ENCODE measurements at regions not wholly inside any gene's neighbourhood (a gene's known extent, or its start where the extent isn't known, plus 50 kb on each side); places are given as distances from the start of the nearest gene placed in this dataset.

DNA sequence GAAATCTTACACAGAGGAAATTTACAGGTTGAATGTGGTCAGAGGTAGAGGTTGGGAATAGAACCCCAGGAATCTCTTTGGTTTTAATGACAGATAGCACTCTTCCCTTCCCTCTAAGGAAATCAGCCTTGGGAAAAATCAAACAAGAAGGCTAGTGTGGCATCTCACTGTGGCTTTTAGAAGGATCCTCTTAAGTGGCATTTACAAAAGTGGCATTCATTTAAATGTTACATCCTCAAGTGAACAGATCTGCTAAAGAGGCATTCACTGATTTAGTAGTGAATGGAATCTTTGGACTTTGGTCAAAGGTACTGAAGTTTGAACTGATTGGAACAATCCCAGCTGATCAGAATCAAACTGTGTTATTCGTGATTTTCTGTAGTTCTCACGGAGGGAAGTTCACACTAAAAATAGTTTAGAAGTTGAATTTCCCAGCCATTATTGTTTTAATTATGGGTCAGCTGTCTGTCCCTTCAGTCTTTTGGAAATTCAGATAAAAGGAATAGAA is 136.5 kb upstream of the FN1 start:
- H3K4me3 ChIP-seq = no peak overlapping the region
- no peak overlapping the region for H3K27ac ChIP-seq
- H3K4me1 ChIP-seq = no peaks in the 10 kb centered on the region
- TF ChIP-seq, protein P1, sequence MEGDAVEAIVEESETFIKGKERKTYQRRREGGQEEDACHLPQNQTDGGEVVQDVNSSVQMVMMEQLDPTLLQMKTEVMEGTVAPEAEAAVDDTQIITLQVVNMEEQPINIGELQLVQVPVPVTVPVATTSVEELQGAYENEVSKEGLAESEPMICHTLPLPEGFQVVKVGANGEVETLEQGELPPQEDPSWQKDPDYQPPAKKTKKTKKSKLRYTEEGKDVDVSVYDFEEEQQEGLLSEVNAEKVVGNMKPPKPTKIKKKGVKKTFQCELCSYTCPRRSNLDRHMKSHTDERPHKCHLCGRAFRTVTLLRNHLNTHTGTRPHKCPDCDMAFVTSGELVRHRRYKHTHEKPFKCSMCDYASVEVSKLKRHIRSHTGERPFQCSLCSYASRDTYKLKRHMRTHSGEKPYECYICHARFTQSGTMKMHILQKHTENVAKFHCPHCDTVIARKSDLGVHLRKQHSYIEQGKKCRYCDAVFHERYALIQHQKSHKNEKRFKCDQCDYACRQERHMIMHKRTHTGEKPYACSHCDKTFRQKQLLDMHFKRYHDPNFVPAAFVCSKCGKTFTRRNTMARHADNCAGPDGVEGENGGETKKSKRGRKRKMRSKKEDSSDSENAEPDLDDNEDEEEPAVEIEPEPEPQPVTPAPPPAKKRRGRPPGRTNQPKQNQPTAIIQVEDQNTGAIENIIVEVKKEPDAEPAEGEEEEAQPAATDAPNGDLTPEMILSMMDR (IDR thresholded peaks at IDR 0.05) = no peak
- TF ChIP-seq POLR2AphosphoS5 (IDR thresholded peaks at IDR 0.05) (no peak), POLR2A (IDR thresholded peaks at IDR 0.05) (no peak)
- no peaks in the 10 kb centered on the region for H3K9me3 ChIP-seq
- intact Hi-C loops (cut with DNase I; ENCODE audit: low total_unique reads) = no loop called here
- no peaks in the 10 kb centered on the region for H3K27me3 ChIP-seq
- H3K36me3 ChIP-seq = no peaks in the 10 kb centered on the region
- no peak for DNase-seq (ENCODE audit: low spot score in 2 of 2)

DNA sequence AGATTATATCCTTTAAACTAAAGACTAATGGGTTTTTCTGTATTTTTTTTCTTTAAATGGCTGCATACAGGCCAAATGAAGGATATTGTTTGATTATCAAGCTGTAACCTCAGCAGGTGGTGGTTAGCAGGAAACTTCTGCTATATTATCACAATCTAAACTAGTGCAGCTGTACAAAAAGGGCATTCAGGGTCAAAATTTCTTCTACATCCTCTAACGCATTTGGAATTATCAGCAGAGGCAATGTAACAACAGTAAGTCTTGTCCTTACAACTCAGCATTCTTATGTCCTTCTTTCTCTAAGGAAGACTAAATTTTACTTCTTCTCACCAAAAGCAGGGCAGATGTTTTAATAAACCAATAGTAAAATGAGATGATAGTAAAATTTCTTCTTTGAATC is 135.8 kb upstream of the FN1 start:
- H3K4me3 ChIP-seq = no peak overlapping the region
- H3K9me3 ChIP-seq = no peaks in the 10 kb centered on the region
- no peak for DNase-seq (ENCODE audit: low spot score in 2 of 2)
- H3K27ac ChIP-seq = no peak overlapping the region
- no peak for TF ChIP-seq POLR2A (IDR thresholded peaks at IDR 0.05)
- TF ChIP-seq POLR2AphosphoS5 (IDR thresholded peaks at IDR 0.05) = no peak
- TF ChIP-seq, protein P1 (IDR thresholded peaks at IDR 0.05) = no peak
- intact Hi-C loops (cut with DNase I; ENCODE audit: low total_unique reads) = no loop called here
- H3K4me1 ChIP-seq = no peaks in the 10 kb centered on the region
- H3K36me3 ChIP-seq = no peaks in the 10 kb centered on the region
- H3K27me3 ChIP-seq = no peaks in the 10 kb centered on the region

DNA sequence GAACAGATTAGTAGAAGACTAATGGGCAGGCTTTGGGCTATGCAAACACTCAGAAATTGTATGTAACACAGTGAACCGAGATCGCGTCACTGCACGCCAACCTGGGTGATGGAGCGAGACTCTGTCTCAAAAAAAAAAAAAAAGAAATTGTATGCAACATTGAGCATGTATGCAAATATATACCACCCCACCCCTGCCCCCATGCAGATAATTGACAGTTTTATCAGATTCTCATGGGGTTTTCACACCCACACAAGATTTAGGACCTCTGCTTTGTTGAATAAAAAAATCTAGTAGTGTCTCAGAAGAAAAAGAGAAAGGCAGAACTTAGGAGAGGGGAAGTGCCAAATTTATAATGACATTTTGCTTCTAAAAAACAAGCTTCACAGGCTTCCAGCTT is 131.6 kb upstream of the FN1 start:
- no peaks in the 10 kb centered on the region for H3K9me3 ChIP-seq
- intact Hi-C loops (cut with DNase I; ENCODE audit: low total_unique reads) = no loop called here
- no peak overlapping the region for H3K27ac ChIP-seq
- H3K36me3 ChIP-seq = no peaks in the 10 kb centered on the region
- H3K4me3 ChIP-seq = no peak overlapping the region
- no peak for DNase-seq (ENCODE audit: low spot score in 2 of 2)
- no peaks in the 10 kb centered on the region for H3K4me1 ChIP-seq
- TF ChIP-seq, protein P1 (IDR thresholded peaks at IDR 0.05) = no peak
- no peak for TF ChIP-seq POLR2A (IDR thresholded peaks at IDR 0.05)
- TF ChIP-seq POLR2AphosphoS5 (IDR thresholded peaks at IDR 0.05) = no peak
- H3K27me3 ChIP-seq = no peaks in the 10 kb centered on the region

DNA sequence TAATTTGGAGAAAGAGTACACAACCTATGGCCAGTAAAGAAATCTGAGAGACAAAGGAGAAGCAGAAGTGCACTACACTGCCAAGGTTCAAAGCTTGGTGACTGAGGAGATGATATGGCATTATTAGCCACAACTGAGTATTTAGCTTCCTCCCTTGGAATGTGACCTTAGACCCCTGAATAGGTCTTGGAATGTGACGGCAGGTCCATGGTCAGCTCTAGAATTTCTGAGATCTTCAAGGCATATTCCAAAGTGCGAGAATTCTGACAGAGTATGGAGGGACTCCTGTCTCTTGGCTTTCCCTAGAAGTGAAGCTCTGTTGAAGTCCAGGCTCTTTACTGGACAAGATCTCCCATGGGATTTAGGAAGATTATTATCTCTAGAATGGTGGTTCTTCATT is 130.0 kb upstream of the FN1 start:
- Histone ChIP-seq H3K4me1 (no peaks in the 10 kb centered on the region), H3K27me3 (no peaks in the 10 kb centered on the region), H3K4me3 (no peak overlapping the region), H3K36me3 (no peaks in the 10 kb centered on the region), H3K27ac (no peak overlapping the region), H3K9me3 (no peaks in the 10 kb centered on the region)
- TF ChIP-seq, protein P1 (IDR thresholded peaks at IDR 0.05) = no peak
- TF ChIP-seq POLR2AphosphoS5 (IDR thresholded peaks at IDR 0.05) (no peak), POLR2A (IDR thresholded peaks at IDR 0.05) (no peak)
- intact Hi-C loops (cut with DNase I; ENCODE audit: low total_unique reads) = no loop called here
- DNase-seq (ENCODE audit: low spot score in 2 of 2) = no peak

DNA sequence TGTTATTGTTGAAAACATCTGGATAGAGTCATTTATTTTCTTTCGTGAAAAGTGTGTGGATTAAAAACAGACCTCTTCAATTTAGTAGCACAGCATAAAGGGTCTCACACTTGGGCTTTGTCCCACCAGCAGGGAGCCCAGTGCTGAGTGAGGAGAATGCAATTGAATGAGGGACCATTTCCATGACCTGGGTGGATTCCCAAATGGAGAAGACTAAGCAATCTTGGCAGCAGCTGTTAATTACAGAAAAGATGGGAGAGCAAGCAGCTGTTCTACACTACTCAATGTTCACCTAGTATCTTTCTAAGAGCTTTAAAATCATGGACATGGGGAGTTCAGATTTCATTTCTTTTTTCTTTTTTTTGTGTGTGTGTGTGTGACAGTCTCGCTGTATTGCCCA is 121.8 kb upstream of the FN1 start:
- Histone ChIP-seq H3K9me3 (no peaks in the 10 kb centered on the region), H3K4me3 (no peak overlapping the region), H3K4me1 (no peaks in the 10 kb centered on the region), H3K27me3 (no peaks in the 10 kb centered on the region), H3K36me3 (no peaks in the 10 kb centered on the region), H3K27ac (no peak overlapping the region)
- DNase-seq (ENCODE audit: low spot score in 2 of 2) = no peak
- TF ChIP-seq, protein P1 (IDR thresholded peaks at IDR 0.05) = no peak
- TF ChIP-seq POLR2A (IDR thresholded peaks at IDR 0.05) (no peak), POLR2AphosphoS5 (IDR thresholded peaks at IDR 0.05) (no peak)
- intact Hi-C loops (cut with DNase I; ENCODE audit: low total_unique reads) = no loop called here
